ENCODE measurements at regions not wholly inside any gene's neighbourhood (a gene's known extent, or its start where the extent isn't known, plus 50 kb on each side); places are given as distances from the start of the nearest gene placed in this dataset.

DNA sequence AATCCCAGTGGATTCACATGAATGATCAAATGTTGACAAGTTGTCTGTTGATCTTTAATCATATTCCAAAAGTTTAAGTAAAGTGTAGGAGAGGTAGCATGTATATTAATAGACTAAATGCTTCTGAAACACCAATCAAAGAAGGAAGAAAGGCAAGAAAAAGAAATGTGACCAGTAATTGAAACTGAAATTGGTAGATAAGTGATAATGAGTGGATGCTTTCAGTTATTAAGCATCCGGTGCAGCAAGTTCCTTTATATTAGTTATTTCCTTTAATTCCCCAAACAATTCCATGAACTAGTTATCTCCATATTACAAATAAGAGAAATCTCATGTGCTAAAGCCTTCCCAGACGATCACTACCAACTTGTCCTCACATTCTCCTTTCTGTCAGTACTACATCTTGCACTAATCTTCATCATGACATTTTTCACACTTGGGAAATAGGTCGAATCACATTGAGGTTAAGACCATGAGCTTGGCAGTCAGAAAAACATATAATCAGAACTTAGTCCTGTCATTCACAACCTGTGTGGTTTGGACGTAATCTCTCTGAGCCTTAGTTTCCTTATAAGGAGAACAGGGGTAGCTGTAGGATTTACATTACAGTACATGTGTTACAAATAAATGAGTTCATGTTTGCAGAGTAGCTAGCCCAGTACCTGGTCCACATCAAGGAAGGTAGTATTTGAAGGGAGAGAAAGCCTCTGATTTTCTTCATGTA lies 182.1 kb downstream of the NOL4 start:
- TF ChIP-seq, protein P1, sequence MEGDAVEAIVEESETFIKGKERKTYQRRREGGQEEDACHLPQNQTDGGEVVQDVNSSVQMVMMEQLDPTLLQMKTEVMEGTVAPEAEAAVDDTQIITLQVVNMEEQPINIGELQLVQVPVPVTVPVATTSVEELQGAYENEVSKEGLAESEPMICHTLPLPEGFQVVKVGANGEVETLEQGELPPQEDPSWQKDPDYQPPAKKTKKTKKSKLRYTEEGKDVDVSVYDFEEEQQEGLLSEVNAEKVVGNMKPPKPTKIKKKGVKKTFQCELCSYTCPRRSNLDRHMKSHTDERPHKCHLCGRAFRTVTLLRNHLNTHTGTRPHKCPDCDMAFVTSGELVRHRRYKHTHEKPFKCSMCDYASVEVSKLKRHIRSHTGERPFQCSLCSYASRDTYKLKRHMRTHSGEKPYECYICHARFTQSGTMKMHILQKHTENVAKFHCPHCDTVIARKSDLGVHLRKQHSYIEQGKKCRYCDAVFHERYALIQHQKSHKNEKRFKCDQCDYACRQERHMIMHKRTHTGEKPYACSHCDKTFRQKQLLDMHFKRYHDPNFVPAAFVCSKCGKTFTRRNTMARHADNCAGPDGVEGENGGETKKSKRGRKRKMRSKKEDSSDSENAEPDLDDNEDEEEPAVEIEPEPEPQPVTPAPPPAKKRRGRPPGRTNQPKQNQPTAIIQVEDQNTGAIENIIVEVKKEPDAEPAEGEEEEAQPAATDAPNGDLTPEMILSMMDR (IDR thresholded peaks at IDR 0.05), result no peak
- TF ChIP-seq POLR2A (IDR thresholded peaks at IDR 0.05), result no peak
- no peak for TF ChIP-seq POLR2AphosphoS5 (IDR thresholded peaks at IDR 0.05)
